SK-N-SH (cell line): ENCODE measurements at regions not wholly inside any gene's neighbourhood (a gene's known extent, or its start where the extent isn't known, plus 50 kb on each side); places are given as distances from the start of the nearest gene placed in this dataset.

Source experiments
- CTCF ChIP-seq: fragments of 200-600 bp; sonication (generic); IDR thresholded peaks from 2 replicates; pipeline ENCODE4 v1.6.1; 2017; ENCODE audit warnings: antibody characterized with exemption, mild to moderate bottlenecking, moderate library complexity
- ELF1 ChIP-seq: IDR thresholded peaks from 2 replicates; pipeline ENCODE4 v1.4.0; 2012
- EZH2phosphoT487 ChIP-seq: fragments of 200-600 bp; sonication (generic); IDR thresholded peaks from 2 replicates; pipeline ENCODE4 v1.6.1; 2017; ENCODE audit warnings: low read depth, mixed run types, mild to moderate bottlenecking, antibody characterized with exemption, moderate library complexity, borderline replicate concordance
- GABPA ChIP-seq: IDR thresholded peaks from 2 replicates; pipeline ENCODE4 v1.4.0; 2012; ENCODE audit warnings: low read depth, mild to moderate bottlenecking
- GATA2 ChIP-seq: sonication (generic); formaldehyde crosslinking; IDR thresholded peaks from 2 replicates; pipeline ENCODE4 v1.5.0; 2020; ENCODE audit warnings: mild to moderate bottlenecking, missing genetic modification reagents
- POLR2AphosphoS5 ChIP-seq: IDR thresholded peaks from 2 replicates; pipeline ENCODE4 v1.6.1; 2012; ENCODE audit warnings: low read depth, low read length
- REST ChIP-seq: IDR thresholded peaks from 2 replicates; pipeline ENCODE4 v1.6.1; 2012; ENCODE audit warnings: mild to moderate bottlenecking, low read depth, low read length, moderate library complexity
- RXRA ChIP-seq: IDR thresholded peaks from 2 replicates; pipeline ENCODE4 v1.4.0; 2012; ENCODE audit warnings: low read depth, mild to moderate bottlenecking, borderline replicate concordance

GRCh38 chr1:242582669-242583068 is 58.2 kb upstream of the PLD5 start:
- TF ChIP-seq EZH2phosphoT487 (no peak), GATA2 (CRISPR knock-in tag) (no peak), GABPA (no peak), POLR2AphosphoS5 (no peak), CTCF (no peak), ELF1 (no peak), RXRA (no peak), REST (no peak)
